GM21526 (cell line): ENCODE measurements at regions not wholly inside any gene's neighbourhood (a gene's known extent, or its start where the extent isn't known, plus 50 kb on each side); places are given as distances from the start of the nearest gene placed in this dataset.
"Not testable (repeated sequence)": the region's sequence is repeated elsewhere in the genome, so short reads cannot be mapped to it uniquely, and the experiment has no call there.

Experiments
- ATAC-seq: cut with Tn5 transposase; IDR thresholded peaks from one replicate; pipeline ENCODE4 v1.9.1; 2021; ENCODE audit warnings: moderate library complexity; ENCODE audit not compliant: unreplicated experiment, low FRiP score

DNA sequence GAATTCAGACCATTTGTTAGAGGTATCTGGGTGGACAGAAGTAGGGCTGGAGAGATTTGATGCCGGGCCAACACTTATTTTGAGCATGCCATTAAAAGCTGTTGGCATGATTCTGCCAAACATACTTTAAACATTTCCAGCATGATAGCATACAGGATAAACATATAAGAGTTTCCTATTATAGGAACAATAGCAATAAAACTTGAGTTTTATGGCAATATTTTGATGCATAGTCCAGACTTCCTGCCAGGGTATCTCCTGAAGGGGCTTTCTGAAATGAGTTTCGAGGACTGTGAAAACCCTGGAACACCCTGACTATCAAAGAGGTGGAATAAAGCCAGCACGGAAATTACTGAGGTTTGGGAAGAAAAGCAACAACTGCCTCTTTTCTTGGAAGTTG lies 1398.0 kb upstream of the NXPH2 start:
- no peak for ATAC-seq

DNA sequence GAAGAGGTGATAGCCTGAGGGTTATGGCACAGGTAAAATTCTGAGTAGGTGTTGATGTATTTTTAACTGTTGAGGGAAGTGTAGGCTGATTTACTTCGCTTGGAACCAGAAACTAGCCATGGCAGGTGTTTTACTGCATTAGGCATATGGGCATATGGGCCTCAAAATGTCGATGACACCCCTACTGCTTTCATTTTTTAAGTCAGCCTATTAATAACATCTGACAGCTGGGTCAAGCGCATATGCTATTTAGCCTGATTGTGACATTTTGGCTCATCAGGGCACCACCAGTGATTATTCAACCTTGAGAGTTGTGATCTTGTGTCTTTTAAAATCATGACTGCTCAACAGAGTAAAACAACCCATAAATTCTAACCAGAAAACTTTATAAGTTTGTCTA lies 1396.9 kb upstream of the NXPH2 start:
- no peak for ATAC-seq

DNA sequence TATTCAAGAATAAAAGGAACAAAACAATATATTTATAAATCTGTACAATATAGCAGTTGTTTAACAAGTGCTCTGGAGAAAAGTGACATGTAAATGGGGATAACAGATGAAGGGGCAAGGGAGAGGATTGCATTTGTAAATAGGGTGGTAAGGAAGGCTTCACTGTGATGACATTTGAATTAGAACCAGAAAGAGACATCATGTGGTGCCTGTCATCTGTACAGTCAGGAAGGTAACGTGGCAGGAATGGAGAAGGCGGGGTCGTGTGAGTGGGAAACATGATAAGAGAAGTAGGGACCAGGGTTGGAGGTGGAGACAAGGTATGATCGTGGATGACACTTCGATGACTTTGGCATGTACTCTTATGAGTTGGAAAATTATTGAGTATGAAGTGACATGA lies 1393.6 kb upstream of the NXPH2 start:
- no peak for ATAC-seq

DNA sequence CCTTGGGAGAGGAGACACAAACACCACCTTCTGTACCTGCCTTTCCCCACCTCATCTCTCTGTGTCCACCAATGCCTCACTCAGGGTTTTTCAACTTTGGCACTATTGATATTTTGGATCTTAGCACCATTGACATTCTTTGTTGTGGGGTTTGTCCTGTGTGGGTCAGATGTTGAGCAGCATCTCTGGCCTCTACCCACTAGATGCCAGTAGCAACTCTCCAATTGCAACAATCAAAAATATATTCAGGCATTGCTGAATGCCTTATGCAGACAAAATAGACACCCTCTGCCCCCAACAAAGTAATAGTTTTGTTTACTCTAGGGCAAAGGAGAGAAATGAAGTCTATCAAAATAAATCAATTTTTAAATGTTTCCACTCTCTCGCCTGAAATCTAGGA lies 1384.3 kb upstream of the NXPH2 start:
- ATAC-seq, result no peak

DNA sequence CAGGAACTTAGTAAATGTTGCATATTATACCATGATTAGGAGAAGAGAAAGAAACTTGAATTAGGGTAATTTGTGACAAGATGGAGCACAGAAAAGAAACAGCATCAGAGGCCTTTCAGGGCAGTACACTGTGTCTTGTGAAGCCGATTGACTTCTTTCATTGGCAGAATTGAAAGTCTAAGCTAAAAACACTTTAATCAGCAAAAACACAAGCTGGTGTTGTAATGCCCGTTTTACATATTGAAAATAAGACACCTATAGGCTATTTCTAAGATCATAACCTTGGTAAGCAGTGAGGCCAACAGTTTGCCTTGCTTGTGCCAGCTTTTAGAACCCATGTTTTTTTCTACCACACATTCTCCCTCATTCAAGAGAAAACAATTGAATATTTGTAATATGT lies 1378.1 kb upstream of the NXPH2 start:
- no peak for ATAC-seq

DNA sequence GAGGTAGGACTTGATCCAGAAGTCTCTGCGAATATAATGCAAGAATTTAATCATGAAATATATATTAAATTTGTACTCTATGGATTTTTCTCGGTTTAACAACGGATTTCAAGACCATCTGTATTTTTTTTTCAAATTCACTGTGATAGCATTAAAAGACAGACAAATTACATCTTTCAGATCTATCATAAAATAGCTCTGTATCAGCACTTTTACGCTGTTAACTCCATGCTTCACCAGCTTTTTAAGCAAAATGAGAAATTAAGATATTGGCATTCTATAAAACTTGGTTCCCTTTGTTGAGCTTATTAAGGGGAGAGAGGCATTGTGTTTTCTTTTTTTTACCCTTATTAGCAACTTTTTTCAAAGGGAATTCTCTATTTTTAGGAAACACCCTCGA lies 1377.6 kb upstream of the NXPH2 start:
- no peak for ATAC-seq

DNA sequence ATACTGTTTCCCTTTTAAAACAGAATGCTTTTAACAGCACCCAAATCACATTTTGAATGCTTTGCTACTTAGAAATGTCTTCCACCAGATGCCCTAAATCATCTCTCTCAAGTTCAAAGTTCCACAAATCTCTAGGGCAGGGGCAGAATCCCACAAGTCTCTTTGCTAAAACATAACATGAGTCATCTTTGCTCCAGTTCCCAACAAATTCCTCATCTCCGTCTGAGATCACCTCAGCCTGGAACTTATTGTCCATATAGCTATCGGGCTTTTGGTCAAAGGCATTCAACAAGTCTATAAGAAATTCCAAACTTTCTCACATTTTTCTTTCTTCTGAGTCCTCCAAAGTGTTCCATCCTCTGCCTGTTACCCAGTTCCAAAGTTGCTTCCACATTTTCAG lies 1374.5 kb upstream of the NXPH2 start:
- no peak for ATAC-seq

DNA sequence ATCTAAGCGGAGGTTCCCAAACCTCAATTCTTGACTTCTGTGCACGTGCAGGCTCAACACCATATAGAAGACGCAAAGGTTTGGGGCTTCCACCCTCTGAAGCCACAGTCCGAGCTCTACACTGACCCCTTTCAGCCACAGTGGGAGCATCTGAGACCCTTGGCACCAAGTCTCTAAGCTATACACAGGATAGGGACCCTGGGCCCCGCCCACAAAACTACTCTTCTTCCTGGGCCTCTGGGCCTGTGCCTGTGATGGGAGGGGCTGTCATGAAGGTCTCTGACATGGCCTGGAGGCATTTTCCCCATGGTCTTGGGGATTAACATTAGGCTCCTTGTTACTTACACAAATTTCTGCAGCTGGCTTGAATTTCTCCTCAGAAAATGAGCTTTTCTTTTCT lies 1374.1 kb upstream of the NXPH2 start:
- ATAC-seq, result no peak

DNA sequence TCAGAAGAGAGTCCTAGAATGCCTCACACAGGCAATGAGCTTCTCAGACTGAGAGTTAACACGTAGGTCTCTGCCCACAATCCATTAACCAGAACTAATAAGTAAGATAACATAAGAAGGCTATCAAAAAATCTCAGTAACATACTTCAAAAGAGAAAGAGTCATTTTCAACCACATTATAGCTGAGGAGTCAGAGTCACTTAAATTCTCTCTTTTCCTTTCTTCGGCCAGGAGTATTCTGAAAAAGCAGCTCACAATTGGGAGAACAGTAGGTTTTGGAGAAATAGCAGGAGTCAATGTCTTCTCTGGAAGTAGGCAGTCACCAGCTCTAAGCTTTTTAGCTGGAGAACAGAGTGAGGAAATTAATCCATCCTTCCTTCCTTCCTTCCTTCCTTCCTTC lies 1364.4 kb upstream of the NXPH2 start:
- no peak for ATAC-seq

DNA sequence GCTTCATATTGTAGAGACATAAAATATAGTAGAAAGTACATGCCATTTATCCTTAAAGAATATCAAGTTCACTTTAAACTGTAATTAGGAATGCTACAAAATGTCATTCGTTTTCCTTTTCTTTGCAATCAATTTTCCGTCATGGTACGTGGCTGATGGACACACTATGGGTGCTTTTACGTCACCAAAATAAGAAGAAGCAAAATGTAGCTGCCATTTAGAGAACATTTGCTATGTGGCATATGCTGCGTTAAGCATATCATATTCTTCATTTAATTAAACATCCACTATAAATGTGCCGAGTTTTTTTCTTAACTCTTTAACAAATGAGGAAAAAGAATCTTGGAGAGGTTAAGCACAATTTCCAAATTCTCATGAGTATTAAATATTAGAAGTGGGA lies 1358.5 kb upstream of the NXPH2 start:
- ATAC-seq, result no peak

DNA sequence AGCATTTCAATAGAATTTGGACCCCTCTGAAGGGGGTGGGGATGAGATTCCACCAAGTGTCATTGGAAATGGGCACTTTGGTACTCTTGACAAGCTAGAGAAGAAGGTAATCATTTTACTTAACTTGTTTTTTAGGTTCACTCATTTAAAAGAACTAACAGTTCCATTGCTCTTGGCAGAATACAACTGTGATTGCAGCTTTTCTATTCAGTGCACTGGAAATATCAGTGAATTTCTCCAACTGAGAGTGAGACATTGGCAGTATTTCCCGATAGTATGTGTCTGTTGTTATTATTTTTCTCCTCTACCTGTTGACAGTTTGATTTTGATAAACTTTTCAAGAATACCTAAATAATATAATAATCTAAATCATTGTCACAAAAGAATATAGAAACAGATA lies 1356.7 kb upstream of the NXPH2 start:
- no peak for ATAC-seq

DNA sequence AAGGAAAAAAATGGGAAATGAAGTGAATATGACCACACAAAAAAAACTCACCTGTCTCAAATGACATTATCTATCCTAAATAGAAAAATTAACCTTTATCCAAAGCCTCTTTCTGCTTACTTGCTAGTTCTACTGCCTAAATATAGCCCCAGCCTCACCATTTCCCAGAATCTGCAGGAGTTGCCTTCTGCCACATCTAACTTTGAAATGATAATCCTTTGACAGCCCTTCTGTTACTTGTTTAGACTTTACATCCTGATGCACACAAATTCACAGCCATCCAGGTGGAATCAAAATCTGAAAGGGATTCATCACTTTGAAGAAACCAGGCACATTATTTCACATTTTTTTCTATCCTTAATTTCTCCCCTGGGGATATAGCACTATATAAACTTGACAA lies 1356.2 kb upstream of the NXPH2 start:
- no peak for ATAC-seq

DNA sequence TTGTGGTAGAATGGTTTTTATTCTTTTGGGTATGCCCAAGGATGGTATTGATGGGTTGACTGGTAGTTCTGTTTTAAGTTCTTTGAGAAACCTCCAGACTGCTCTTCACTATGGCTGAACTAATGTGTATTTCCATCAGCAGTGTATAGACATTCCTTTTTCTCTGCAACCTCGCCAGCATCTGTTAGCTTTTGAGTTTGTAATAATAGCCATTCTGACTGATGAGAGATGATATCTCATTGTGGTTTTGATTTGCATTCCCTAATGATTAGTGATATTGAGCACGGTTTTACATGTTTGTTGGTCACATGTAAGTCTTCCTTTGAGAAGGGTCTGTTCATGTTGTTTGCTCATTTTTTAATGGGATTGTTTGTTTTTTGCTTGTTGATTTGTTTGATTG lies 1348.7 kb upstream of the NXPH2 start:
- ATAC-seq, result no peak

DNA sequence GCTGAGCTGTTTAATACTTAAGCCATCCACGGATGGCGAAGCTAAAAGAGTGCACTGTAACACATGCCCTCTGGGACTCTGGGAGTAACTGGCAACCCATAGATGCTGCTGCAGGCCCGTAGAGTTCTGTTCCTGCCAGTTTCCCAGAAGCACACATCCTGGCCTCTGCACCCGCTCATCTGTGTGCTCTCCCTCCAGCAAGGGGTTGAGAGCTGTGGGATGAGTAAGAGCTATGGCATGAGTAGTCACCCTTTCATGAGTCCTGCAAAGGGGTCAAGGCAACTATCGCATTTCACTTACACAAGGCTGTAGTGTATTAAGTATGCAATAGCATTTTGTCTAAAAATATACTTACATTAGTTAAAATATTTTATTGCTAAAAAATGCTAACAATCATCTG lies 1341.8 kb upstream of the NXPH2 start:
- ATAC-seq, result no peak

DNA sequence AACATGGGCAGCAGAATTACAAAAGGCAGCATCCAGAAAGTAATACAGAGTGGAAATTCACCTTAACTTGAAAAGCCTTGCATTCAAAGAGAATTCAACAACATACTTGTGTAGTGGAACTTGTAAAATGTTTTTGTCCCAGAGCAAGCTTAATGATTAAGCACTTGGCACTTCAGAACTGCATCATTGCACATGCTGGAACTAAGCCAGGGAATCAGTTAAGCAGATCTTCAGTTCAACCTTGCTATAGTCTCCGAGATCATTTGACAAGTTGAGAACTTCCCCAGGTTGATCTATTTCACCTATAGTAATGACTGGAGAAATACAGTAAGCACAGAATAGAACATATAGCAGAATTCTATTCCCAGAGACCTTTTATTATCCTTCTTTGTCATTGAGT lies 1337.2 kb upstream of the NXPH2 start:
- no peak for ATAC-seq

DNA sequence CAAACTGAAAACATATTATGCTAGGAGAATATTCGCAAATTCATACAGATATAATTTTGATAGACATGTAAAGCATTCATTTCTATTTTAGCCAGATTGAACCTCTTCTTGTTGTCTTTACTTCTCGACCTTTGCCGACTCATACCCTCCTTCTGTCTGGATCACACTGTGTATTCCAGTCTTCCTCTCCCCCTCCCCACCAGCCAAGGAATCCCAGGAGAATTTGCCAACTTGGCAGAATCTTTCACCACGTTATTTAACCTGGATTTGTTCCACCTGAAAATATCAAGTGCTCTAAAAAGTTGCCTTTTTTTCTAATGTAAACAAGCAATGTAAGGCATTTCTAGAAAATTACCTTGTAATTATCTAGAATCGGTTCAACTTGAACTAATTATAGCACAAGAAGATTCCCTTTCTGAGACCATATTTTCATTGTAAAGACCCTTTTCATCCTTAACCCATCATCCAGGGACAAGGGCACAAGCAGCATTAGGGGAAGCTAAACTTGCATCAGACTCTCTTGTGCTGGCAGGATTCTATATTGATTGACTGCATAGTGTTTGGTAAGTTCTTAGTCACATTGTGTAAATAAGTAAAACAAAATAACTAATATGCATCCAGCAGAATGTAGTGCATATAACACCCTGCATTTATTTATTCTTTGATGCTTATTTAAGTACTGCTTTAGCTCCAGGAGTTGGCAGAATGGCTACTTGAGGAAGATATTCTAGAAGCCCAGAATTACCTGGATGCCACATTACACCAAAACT lies 1328.7 kb upstream of the NXPH2 start:
- no peak for ATAC-seq

DNA sequence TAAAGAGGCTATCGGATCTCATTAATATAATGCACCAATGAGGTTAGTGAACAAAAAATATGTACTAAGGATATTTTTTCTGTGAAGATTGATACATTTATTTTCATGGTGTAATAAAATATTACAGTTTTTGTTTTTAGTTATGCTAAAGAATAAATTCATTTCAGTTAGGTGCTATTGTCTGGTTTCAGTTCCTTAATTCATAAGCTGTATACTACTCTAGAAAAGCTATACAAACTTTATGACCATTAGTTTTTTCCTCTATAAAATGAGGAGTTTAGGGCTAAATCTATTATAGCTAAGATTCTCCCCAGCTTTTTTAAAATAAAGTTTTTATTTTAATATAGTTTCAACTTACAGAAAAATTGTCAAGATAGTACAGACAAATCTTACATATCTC lies 1311.7 kb upstream of the NXPH2 start:
- ATAC-seq, result no peak

DNA sequence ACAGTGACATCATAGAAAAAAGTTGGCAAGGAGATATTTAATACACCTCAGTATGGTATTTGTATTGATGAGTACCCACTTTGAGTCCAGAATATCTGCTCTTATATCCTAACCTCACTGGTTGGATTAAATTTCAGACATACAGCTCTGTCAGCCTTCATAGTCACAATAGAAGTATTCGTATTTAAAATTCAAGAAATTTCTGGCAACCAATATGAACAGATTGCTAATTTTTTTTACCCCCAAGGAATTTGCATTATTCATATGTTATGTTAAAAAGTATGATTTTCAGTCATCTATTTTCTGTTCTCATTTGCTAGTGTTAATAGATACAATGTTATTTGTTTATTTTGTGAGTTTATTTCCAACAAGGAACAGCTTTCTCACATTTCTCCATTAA lies 1306.8 kb upstream of the NXPH2 start:
- ATAC-seq, result no peak

DNA sequence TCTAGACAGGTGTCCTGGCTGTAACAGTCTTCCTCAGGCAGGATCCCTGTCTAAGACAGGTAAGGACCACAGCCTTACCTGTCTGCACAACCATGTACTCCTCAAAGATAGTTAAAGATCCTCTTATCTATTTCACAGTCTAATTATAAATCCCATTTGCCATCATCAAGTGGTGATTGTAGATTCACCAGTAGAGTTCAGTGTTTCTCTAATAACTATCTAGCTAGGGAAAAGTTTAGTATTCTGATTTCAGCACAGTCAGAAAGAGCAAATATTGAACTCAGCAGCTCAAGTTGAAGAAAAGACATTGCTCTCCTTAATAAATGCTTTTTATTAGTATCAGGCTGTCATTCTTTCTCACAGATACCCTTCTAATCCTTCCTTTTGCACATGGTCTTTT lies 1305.5 kb upstream of the NXPH2 start:
- no peak for ATAC-seq

DNA sequence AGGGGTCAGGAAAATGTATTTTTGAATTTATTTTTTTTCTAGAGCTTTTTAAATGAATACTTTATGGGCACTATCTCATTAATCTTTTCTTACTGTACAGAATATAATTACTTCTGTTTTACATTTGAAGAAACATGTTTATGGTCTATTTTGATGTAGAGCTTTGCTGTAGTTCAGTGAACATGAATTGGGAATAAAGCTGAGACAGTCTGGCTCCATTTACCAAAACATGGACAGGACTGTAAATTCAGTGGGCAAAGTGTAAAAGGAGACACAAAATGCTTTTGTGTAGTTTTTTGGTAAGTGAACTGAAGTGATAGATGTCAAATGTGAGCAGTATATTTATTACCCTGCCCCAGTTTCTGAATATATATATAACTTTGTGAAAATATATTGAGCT lies 1298.8 kb upstream of the NXPH2 start:
- ATAC-seq, result no peak

DNA sequence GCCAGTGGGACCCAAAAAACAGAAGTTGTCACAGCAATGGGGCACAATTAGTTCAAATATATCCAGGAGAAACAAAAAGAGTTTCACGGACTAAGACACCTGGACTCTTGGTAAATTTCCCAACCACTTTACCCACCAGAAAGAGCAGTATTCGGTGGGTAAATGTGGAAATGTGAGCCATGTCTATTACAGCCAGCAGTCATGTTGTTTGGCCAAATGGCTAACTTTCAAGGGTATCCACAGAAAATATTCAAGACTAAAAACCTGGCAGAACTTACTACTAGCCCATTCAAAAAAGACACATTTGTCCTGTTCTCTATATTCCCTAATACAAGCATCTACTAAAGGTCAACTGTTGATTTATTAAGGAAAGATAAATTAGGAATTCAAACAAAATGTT lies 1296.0 kb upstream of the NXPH2 start:
- no peak for ATAC-seq

DNA sequence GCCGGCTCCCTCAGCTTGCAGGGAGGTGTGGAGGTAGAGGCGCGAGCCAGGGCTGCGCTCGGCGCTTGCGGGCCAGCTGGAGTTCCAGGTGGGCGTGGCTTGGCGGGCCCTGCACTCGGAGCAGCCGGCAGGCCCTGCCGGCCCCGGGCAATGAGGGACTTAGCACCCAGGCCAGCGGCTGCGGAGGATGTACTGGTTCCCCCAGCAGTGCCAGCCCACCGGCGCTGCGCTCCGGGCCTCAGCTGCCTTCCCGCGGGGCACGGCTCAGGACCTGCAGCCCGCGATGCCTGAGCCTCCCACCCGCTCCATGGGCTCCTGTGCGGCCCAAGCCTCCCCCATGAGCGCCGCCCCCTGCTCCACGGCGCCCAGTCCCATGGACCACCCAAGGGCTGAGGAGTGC lies 1293.6 kb upstream of the NXPH2 start:
- ATAC-seq, result not testable (repeated sequence)

DNA sequence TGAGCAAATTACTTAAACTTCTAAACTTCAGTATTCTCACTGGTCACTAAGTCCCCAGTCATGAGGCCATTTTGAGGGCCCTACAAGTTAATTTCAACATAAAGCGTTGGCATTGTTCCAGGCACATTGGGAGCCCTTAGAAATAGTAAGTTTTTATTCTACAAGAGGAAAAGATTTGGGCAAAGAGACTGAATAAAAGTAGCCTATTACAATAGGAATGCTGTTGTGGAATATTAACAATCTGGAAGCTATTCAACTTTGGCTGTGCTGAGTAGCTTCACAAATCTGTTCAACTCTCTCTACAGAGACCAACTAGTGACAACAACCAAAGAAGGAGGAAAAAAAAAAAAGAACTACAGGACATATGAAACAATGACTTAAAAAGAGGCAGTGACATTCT lies 1287.5 kb upstream of the NXPH2 start:
- no peak for ATAC-seq
